ENCODE measurements at regions not wholly inside any gene's neighbourhood (a gene's known extent, or its start where the extent isn't known, plus 50 kb on each side); places are given as distances from the start of the nearest gene placed in this dataset.

- no peaks in the 10 kb centered on the region for H3K36me3 Mint-ChIP-seq (ENCODE audit: low read depth)
- TF ChIP-seq CTCF (IDR thresholded peaks at IDR 0.05; ENCODE audit: unreplicated experiment in 3 of 3), result no peak
- H3K27ac Mint-ChIP-seq, result no peak overlapping the region
- peaks cover 26% of the 10 kb centered on the region for H3K9me3 Mint-ChIP-seq
- no peak overlapping the region for H3K4me3 Mint-ChIP-seq
- no peaks in the 10 kb centered on the region for H3K27me3 Mint-ChIP-seq (ENCODE audit: low read depth)
- no peaks in the 10 kb centered on the region for H3K4me1 Mint-ChIP-seq
Observed at GRCh38 chr3:80152692-80153091, 384.9 kb upstream of the ROBO1 start.

GRCh38 chr3:80142714-80143113 lies 374.9 kb upstream of the ROBO1 start:
- H3K36me3 Mint-ChIP-seq (ENCODE audit: low read depth), result no peaks in the 10 kb centered on the region
- no peaks in the 10 kb centered on the region for H3K4me1 Mint-ChIP-seq
- no peak overlapping the region for H3K4me3 Mint-ChIP-seq

GRCh38 chr3:80141557-80141956 lies 373.8 kb upstream of the ROBO1 start:
- H3K27ac Mint-ChIP-seq, result no peak overlapping the region
- H3K4me1 Mint-ChIP-seq, result no peaks in the 10 kb centered on the region
- no peaks in the 10 kb centered on the region for H3K27me3 Mint-ChIP-seq (ENCODE audit: low read depth)
- H3K36me3 Mint-ChIP-seq (ENCODE audit: low read depth), result no peaks in the 10 kb centered on the region
- TF ChIP-seq CTCF (IDR thresholded peaks at IDR 0.05; ENCODE audit: unreplicated experiment in 3 of 3), result no peak
- H3K9me3 Mint-ChIP-seq, result peaks cover 9% of the 10 kb centered on the region
- no peak overlapping the region for H3K4me3 Mint-ChIP-seq

More at GRCh38 chr3:80142714-80143113, 374.9 kb upstream of the ROBO1 start:
- Mint-ChIP-seq H3K27me3 (ENCODE audit: low read depth) (no peaks in the 10 kb centered on the region), H3K9me3 (peaks cover 9% of the 10 kb centered on the region), H3K27ac (no peak overlapping the region)
- no peak for TF ChIP-seq CTCF (IDR thresholded peaks at IDR 0.05; ENCODE audit: unreplicated experiment in 3 of 3)

GRCh38 chr3:80116281-80116680 lies 348.5 kb upstream of the ROBO1 start:
- H3K36me3 Mint-ChIP-seq (ENCODE audit: low read depth), result no peaks in the 10 kb centered on the region
- no peak overlapping the region for H3K27ac Mint-ChIP-seq
- no peaks in the 10 kb centered on the region for H3K9me3 Mint-ChIP-seq
- no peaks in the 10 kb centered on the region for H3K27me3 Mint-ChIP-seq (ENCODE audit: low read depth)
- TF ChIP-seq CTCF (IDR thresholded peaks at IDR 0.05; ENCODE audit: unreplicated experiment in 3 of 3), result no peak
- H3K4me3 Mint-ChIP-seq, result no peak overlapping the region
- no peaks in the 10 kb centered on the region for H3K4me1 Mint-ChIP-seq

GRCh38 chr3:80114694-80115093 lies 346.9 kb upstream of the ROBO1 start:
- H3K36me3 Mint-ChIP-seq (ENCODE audit: low read depth), result no peaks in the 10 kb centered on the region
- H3K9me3 Mint-ChIP-seq, result no peaks in the 10 kb centered on the region
- H3K4me3 Mint-ChIP-seq, result no peak overlapping the region

More at GRCh38 chr3:80114694-80115093, 346.9 kb upstream of the ROBO1 start:
- no peaks in the 10 kb centered on the region for H3K27me3 Mint-ChIP-seq (ENCODE audit: low read depth)
- TF ChIP-seq CTCF (IDR thresholded peaks at IDR 0.05; ENCODE audit: unreplicated experiment in 3 of 3), result no peak
- H3K4me1 Mint-ChIP-seq, result no peaks in the 10 kb centered on the region
- H3K27ac Mint-ChIP-seq, result no peak overlapping the region

Measured in nephron (organoid).